ENCODE measurements at regions not wholly inside any gene's neighbourhood (a gene's known extent, or its start where the extent isn't known, plus 50 kb on each side); places are given as distances from the start of the nearest gene placed in this dataset.

- H3K27me3 ChIP-seq (replicated peaks; ENCODE audit: control insufficient read depth, insufficient read depth, low read length): no peaks in the 10 kb centered on the region
- no peak overlapping the region for H3K4me3 ChIP-seq (replicated peaks; ENCODE audit: low read depth, low read length)
- no peak for TF ChIP-seq CTCF (IDR thresholded peaks at IDR 0.05; ENCODE audit: insufficient read depth, low read length, poor library complexity, severe bottlenecking)
- no peak for DNase-seq (ENCODE audit: extremely low read depth, insufficient read length)
- H3K36me3 ChIP-seq (ENCODE audit: control insufficient read depth, insufficient read depth, low read length): no peaks in the 10 kb centered on the region
These were observed 785.8 kb downstream of the BRINP1 start for GRCh38 chr9:118583414-118583813.

GRCh38 chr9:118586978-118587377, 782.3 kb downstream of the BRINP1 start:
- TF ChIP-seq CTCF (IDR thresholded peaks at IDR 0.05; ENCODE audit: insufficient read depth, low read length, poor library complexity, severe bottlenecking): no peak
- no peak for DNase-seq (ENCODE audit: extremely low read depth, insufficient read length)
- Histone ChIP-seq H3K4me3 (replicated peaks; ENCODE audit: low read depth, low read length) (no peak overlapping the region), H3K27me3 (replicated peaks; ENCODE audit: control insufficient read depth, insufficient read depth, low read length) (no peaks in the 10 kb centered on the region), H3K36me3 (ENCODE audit: control insufficient read depth, insufficient read depth, low read length) (no peaks in the 10 kb centered on the region)

- Histone ChIP-seq H3K4me3 (replicated peaks; ENCODE audit: low read depth, low read length) (no peak overlapping the region), H3K36me3 (ENCODE audit: control insufficient read depth, insufficient read depth, low read length) (no peaks in the 10 kb centered on the region), H3K27me3 (replicated peaks; ENCODE audit: control insufficient read depth, insufficient read depth, low read length) (no peaks in the 10 kb centered on the region; the same call in 1 of the 2 replicates)
- TF ChIP-seq CTCF (IDR thresholded peaks at IDR 0.05; ENCODE audit: insufficient read depth, low read length, poor library complexity, severe bottlenecking): no peak
- DNase-seq (ENCODE audit: extremely low read depth, insufficient read length): no peak
These were observed 774.8 kb downstream of the BRINP1 start for GRCh38 chr9:118594428-118594827.

- no peaks in the 10 kb centered on the region; the same call in 1 of the 2 replicates for H3K27me3 ChIP-seq (replicated peaks; ENCODE audit: control insufficient read depth, insufficient read depth, low read length)
- TF ChIP-seq CTCF (IDR thresholded peaks at IDR 0.05; ENCODE audit: insufficient read depth, low read length, poor library complexity, severe bottlenecking): peak; percentile 36
- DNase-seq (ENCODE audit: extremely low read depth, insufficient read length): no peak
- H3K36me3 ChIP-seq (ENCODE audit: control insufficient read depth, insufficient read depth, low read length): no peaks in the 10 kb centered on the region
- no peak overlapping the region for H3K4me3 ChIP-seq (replicated peaks; ENCODE audit: low read depth, low read length)
These were observed 773.4 kb downstream of the BRINP1 start for GRCh38 chr9:118595719-118596305.

- H3K27me3 ChIP-seq (replicated peaks; ENCODE audit: control insufficient read depth, insufficient read depth, low read length): no peaks in the 10 kb centered on the region; the same call in 1 of the 2 replicates
- no peak for DNase-seq (ENCODE audit: extremely low read depth, insufficient read length)
- no peaks in the 10 kb centered on the region for H3K36me3 ChIP-seq (ENCODE audit: control insufficient read depth, insufficient read depth, low read length)
- no peak overlapping the region for H3K4me3 ChIP-seq (replicated peaks; ENCODE audit: low read depth, low read length)
- TF ChIP-seq CTCF (IDR thresholded peaks at IDR 0.05; ENCODE audit: insufficient read depth, low read length, poor library complexity, severe bottlenecking): no peak
These were observed 772.7 kb downstream of the BRINP1 start for GRCh38 chr9:118596374-118597015.
